ENCODE measurements at regions not wholly inside any gene's neighbourhood (a gene's known extent, or its start where the extent isn't known, plus 50 kb on each side); places are given as distances from the start of the nearest gene placed in this dataset.
"Not testable (repeated sequence)": the region's sequence is repeated elsewhere in the genome, so short reads cannot be mapped to it uniquely, and the experiment has no call there.

DNA sequence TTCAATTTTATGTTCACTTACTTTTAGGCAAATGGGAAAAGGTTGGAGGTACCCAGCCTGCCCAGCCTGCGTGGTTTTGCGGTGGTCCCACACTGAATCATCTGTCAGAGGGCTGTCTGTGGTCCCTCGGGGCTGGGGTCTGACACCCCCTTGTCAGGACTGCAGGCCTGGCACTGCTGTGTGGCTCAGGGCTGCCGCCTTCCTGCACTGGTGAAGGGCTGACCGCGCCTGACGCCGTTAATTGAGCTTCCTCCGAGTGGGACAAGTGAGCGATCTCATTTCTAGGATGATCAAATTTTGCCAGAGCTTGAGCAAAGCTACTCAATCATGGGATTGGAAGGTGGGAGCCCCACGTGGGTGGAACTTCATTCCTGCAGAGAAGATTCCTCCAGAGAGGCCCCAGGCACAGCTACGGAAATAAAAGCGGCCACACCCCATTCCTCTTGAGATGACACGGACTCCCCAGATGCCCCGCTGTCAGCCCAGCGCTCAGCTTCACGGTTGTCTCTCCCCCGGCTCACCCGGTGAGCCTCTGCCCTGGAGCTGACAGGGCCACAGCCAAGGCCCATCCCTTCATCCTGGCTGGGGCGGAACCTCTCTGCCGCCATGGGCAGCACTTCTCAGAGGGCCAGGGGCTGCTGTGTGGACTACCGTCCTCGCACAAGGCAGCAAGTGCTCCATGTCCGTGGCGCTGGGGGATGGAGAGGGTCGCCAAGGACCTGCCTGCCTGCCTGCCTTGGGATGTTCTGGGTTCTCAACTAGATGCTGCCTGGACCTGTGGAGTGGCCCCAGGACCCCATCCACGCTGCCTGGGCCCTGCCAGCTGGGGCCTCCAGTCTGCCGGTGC is 215.5 kb upstream of the SGCG start:
- not testable (repeated sequence) for H3K4me1 Mint-ChIP-seq; DNase-seq; H3K9me3 Mint-ChIP-seq; H3K36me3 Mint-ChIP-seq; H3K4me3 Mint-ChIP-seq; H3K27ac Mint-ChIP-seq; ATAC-seq (replicated peaks); H3K27me3 Mint-ChIP-seq

DNA sequence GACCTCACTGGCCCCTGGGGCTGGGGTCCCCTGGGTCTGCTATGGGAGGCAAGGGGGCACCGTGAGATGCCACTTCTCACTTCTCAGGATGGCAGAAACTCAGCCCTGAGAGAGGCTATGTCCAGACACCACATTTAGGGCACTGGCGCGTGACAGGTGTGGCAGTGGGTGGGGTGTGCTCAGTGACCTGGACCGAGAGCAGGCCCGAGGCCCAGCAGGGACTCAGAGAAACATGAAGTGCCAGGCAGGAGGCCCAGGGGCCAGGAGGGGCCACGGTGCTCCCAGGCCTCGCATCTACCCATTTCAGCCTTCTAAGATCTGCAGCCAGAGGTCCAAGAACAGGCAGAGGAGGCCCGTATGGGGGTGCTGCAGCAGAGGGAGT is 214.9 kb upstream of the SGCG start:
- ATAC-seq (replicated peaks); DNase-seq; H3K9me3 Mint-ChIP-seq; H3K27me3 Mint-ChIP-seq; H3K36me3 Mint-ChIP-seq; H3K27ac Mint-ChIP-seq; H3K4me1 Mint-ChIP-seq; H3K4me3 Mint-ChIP-seq: not testable (repeated sequence)

DNA sequence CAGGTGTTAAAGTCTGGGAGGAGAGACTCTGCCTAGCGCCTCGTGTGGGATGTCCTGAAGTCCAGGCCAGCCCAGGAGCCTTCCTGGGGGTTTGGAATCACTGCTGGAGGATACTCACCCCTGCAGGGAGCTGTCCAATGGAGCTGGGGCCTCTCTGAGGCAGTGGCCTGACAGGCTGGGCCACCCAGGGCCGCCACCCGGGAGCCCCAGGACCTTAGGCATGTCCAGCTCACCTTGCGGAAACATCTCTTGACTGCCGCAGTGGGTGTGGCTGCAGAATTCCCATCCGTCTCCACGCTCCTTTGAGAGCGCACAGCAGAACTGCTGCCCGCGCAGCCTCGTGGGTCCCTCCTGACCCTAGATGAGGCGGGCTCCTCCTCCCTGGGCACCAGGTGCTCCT is 214.0 kb upstream of the SGCG start:
- not testable (repeated sequence) for DNase-seq; H3K27me3 Mint-ChIP-seq; H3K4me1 Mint-ChIP-seq; ATAC-seq (replicated peaks); H3K9me3 Mint-ChIP-seq; H3K27ac Mint-ChIP-seq; H3K36me3 Mint-ChIP-seq; H3K4me3 Mint-ChIP-seq

DNA sequence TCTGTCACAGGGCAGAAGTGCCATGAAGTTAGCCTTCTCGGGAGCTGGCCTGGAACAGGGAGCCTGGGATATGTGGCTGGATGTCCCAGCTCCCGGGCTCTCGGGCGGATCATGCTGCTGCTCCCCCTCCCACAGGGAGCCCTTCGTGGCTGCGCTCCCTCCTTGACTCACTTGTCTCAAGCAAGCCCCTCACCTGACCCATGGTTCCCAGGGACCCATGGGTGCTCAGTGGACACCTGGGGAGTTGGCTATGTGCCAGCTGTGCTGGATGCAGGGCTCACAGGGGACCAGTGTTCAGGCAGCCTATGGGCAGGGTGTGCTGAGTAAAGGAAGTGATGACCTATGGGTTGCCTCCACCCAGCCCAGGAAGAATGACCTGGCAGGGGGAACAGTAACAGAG is 213.1 kb upstream of the SGCG start:
- Mint-ChIP-seq H3K4me1 (no peaks in the 10 kb centered on the region), H3K4me3 (no peak overlapping the region), H3K36me3 (no peaks in the 10 kb centered on the region), H3K9me3 (no peaks in the 10 kb centered on the region), H3K27ac (no peak overlapping the region), H3K27me3 (no peaks in the 10 kb centered on the region)
- ATAC-seq (replicated peaks) (peak in 1 of 2 donors; percentile 8), DNase-seq (no peak)

DNA sequence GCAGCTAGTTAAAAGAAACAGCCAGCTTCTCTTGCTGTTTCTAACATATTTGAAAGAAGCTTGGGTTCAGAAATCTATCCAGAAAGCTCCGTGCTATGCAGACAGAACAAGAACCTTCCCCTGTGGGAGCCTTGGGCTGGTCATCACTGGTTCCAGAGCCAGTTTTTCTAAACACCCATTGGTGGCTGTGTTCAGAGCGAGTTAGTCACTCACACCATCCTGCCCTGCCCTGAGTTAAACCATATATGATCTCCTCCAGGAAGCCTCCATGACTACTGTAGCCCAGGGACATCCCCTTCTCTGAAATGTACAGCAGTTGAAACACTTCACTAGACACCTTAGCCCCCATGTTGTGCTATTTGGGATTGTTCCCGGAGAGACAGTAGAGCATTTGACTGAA is 200.8 kb upstream of the SGCG start:
- no peaks in the 10 kb centered on the region for H3K36me3 Mint-ChIP-seq
- ATAC-seq (replicated peaks) (no peak), DNase-seq (no peak)
- peaks cover 4 to 8% of the 10 kb centered on the region in 2 donors for H3K9me3 Mint-ChIP-seq
- no peak overlapping the region for H3K4me3 Mint-ChIP-seq
- H3K4me1 Mint-ChIP-seq: no peaks in the 10 kb centered on the region
- H3K27ac Mint-ChIP-seq: no peak overlapping the region
- peaks cover 0 to 4% of the 10 kb centered on the region in 2 donors for H3K27me3 Mint-ChIP-seq

DNA sequence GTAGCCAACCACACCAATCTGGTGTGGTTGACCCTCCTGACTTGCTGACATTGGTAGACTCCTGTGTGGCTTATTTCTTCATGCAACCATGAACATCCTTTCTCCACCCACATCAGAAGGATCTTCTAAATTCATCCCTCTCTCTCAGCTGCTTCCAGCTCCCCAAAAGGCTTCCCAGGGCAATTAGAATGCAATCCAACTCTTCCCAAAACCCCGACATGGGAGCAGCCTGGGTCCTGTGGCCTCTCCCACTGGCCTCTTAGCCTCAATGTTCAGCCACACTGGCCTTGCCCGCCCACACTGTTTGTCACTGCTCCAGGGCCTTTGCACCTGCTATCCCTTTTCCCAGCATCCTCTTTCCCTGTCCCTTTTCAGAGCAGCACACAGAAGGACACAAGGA is 199.8 kb upstream of the SGCG start:
- Mint-ChIP-seq H3K27me3 (peaks cover 0 to 4% of the 10 kb centered on the region in 2 donors), H3K9me3 (peaks cover 5 to 12% of the 10 kb centered on the region in 2 donors), H3K36me3 (no peaks in the 10 kb centered on the region), H3K4me1 (no peaks in the 10 kb centered on the region), H3K4me3 (no peak overlapping the region), H3K27ac (no peak overlapping the region)
- ATAC-seq (replicated peaks) (no peak), DNase-seq (no peak)

DNA sequence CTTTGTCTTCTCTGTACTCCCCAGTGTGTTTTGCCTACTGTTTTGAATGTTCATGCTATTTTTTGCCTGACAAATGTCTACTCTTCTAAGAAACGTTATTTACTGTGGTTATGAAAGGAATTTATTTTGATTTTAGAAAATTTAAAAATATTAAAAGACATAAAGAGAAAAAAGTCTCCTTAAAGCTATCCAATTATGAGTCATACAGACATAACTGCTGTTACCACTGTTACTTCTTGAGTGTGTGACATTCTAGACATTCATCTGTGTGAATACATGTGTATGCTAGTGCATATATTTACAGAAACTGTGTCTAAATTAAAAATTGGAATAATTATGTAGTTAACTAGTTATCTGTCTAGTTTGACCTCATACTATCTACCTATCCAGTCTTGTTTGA is 187.6 kb upstream of the SGCG start:
- Mint-ChIP-seq H3K27ac (no peak overlapping the region), H3K9me3 (peaks cover 4 to 6% of the 10 kb centered on the region in 2 donors), H3K4me1 (no peaks in the 10 kb centered on the region), H3K27me3 (no peaks in the 10 kb centered on the region), H3K36me3 (no peaks in the 10 kb centered on the region), H3K4me3 (no peak overlapping the region)
- ATAC-seq (replicated peaks): no peak
- DNase-seq: no peak

DNA sequence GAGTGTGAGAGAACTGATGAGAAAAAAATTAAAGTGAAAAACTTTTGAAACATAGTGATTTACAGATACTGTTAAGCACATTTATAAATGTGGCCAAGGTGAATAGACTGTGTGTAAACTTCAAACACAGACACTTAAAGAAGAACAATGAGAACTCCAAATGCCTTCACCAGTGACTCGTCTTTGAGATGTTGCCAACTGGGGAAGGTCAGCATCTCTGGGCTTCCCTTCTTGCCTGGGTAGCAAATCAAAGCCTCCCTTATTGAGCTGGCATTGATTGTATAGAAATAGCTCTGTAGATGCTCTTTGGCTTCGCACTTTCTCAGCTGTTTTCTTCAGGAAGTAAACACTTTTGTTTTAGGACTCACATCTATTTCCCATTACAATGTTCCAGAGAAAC is 177.3 kb upstream of the SGCG start:
- H3K27ac Mint-ChIP-seq: no peak overlapping the region
- no peaks in the 10 kb centered on the region for H3K36me3 Mint-ChIP-seq
- DNase-seq (no peak), ATAC-seq (replicated peaks) (no peak)
- peaks cover 0 to 10% of the 10 kb centered on the region in 2 donors for H3K27me3 Mint-ChIP-seq
- H3K9me3 Mint-ChIP-seq: peaks cover 0 to 13% of the 10 kb centered on the region in 2 donors
- no peak overlapping the region for H3K4me3 Mint-ChIP-seq
- no peaks in the 10 kb centered on the region for H3K4me1 Mint-ChIP-seq

DNA sequence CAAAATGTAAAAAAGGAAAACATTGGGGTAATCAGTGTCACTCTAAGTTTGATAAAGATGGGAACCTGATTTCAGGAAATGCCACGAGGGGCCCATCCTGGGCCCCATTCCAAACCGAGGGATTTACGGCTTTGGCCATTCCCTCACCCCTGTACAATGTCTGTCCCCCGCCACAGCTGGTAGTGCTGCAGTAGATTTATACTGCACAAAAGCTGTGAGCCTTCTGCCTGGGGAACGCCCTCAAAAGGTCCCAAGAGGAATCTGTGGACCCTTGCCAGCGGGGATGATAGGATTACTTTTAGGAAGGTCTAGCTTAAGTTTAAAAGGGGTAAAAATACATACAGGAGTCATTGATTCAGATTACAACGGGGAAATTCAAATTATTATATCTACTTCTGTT is 173.4 kb upstream of the SGCG start:
- H3K27ac Mint-ChIP-seq: no peak overlapping the region
- peaks cover 0 to 10% of the 10 kb centered on the region in 2 donors for H3K27me3 Mint-ChIP-seq
- H3K36me3 Mint-ChIP-seq: no peaks in the 10 kb centered on the region
- DNase-seq (no peak), ATAC-seq (replicated peaks) (no peak)
- H3K9me3 Mint-ChIP-seq: peaks cover 0 to 2% of the 10 kb centered on the region in 2 donors
- no peaks in the 10 kb centered on the region for H3K4me1 Mint-ChIP-seq
- H3K4me3 Mint-ChIP-seq: no peak overlapping the region

DNA sequence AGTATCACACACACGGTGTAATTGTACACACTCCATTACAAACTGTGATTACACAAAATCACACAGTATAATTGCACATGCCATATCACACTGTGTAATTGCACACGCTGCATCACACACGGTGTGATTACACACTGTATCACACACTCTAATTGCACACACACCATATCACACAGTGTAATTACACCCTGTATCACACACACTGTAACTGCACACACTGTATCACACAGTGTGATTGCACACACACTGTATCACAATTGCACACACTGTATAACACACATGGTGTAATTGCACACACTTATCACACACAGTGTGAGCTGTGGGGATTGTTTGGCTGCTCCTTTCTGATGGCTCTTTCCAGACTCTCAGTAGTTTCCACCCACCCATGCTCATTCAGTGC is 162.6 kb upstream of the SGCG start:
- no peak overlapping the region for H3K4me3 Mint-ChIP-seq
- no peak for ATAC-seq (replicated peaks)
- H3K36me3 Mint-ChIP-seq: no peaks in the 10 kb centered on the region
- peaks cover 0 to 2% of the 10 kb centered on the region in 2 donors for H3K9me3 Mint-ChIP-seq
- no peak overlapping the region for H3K27ac Mint-ChIP-seq
- H3K4me1 Mint-ChIP-seq: no peaks in the 10 kb centered on the region
- peaks cover 0 to 5% of the 10 kb centered on the region in 2 donors for H3K27me3 Mint-ChIP-seq
- DNase-seq: no peak

DNA sequence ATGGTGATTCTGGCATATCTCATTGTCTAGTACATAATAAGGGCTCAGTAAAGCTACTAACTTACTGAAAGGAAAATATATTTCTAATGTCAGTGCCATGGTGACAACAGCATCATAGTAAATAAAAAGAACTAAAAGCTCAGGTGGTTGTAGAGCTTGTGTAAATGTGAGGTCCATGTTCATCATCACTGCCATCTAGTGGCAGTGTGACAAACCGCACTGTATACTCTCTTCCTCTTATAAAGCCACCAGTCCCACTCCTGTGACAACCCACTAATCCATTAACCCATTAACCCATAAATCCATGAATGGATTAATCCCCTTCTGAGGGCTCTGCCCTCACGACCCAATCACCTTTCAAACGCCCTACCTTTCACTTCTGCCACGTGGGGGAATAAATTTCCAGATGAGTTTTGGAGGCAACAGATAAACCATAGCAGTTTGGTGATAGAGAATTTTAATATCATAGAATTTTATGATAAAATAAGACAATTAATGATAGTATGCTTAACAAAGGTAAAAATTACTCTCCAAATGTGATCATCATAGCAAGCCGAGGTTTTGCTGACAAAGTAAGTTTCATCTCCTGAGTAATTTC is 160.4 kb upstream of the SGCG start:
- DNase-seq (peak; percentile 11), ATAC-seq (replicated peaks) (peak; percentile 90 to 95)
- Mint-ChIP-seq H3K27me3 (peaks cover 3 to 5% of the 10 kb centered on the region in 2 donors), H3K4me1 (no peaks in the 10 kb centered on the region), H3K27ac (no peak overlapping the region), H3K4me3 (no peak overlapping the region), H3K36me3 (no peaks in the 10 kb centered on the region), H3K9me3 (peaks cover 0 to 2% of the 10 kb centered on the region in 2 donors)

DNA sequence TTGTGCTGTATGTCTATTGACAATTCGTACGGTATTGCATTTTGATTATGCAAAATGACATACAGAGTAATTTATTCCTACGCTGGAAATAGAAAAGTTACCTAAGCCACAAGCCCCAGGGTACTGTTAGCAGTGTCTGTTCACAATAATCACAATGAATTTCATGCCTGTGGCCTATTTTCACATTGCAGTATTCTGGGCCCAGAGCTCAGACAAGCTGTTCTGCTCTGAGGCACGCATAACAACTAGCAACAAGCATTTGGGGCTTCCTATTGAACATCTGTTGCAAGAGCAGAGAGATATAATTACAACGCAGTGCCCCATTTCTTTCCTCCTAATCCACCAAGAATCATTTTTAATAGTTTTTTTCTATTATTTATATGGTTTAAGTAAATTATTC is 158.9 kb upstream of the SGCG start:
- Mint-ChIP-seq H3K9me3 (no peaks in the 10 kb centered on the region), H3K4me3 (no peak overlapping the region), H3K27ac (no peak overlapping the region), H3K4me1 (peaks cover 0 to 1% of the 10 kb centered on the region in 2 donors), H3K27me3 (peaks cover 5% of the 10 kb centered on the region in 2 donors), H3K36me3 (no peaks in the 10 kb centered on the region)
- no peak for DNase-seq
- no peak for ATAC-seq (replicated peaks)

DNA sequence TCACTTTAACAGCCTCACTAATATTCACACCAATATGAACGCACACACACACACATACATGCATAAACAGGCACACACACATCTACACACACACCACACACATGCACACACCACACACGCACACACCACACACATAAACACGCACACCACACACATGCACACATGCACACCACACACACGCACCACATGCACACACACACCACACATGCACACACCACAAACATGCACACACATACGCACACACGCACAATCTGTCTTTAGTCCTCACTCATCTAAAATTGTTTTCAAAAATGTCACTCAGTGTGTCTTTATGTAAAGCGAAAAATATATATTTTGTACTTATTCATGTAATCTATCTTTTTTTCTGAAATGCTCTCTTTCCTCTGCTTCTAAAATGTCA is 158.1 kb upstream of the SGCG start:
- ATAC-seq (replicated peaks): no peak
- Mint-ChIP-seq H3K36me3 (no peaks in the 10 kb centered on the region), H3K27ac (no peak overlapping the region), H3K4me3 (no peak overlapping the region), H3K4me1 (peaks cover 0 to 1% of the 10 kb centered on the region in 2 donors), H3K9me3 (no peaks in the 10 kb centered on the region), H3K27me3 (peaks cover 5% of the 10 kb centered on the region in 2 donors)
- no peak for DNase-seq

DNA sequence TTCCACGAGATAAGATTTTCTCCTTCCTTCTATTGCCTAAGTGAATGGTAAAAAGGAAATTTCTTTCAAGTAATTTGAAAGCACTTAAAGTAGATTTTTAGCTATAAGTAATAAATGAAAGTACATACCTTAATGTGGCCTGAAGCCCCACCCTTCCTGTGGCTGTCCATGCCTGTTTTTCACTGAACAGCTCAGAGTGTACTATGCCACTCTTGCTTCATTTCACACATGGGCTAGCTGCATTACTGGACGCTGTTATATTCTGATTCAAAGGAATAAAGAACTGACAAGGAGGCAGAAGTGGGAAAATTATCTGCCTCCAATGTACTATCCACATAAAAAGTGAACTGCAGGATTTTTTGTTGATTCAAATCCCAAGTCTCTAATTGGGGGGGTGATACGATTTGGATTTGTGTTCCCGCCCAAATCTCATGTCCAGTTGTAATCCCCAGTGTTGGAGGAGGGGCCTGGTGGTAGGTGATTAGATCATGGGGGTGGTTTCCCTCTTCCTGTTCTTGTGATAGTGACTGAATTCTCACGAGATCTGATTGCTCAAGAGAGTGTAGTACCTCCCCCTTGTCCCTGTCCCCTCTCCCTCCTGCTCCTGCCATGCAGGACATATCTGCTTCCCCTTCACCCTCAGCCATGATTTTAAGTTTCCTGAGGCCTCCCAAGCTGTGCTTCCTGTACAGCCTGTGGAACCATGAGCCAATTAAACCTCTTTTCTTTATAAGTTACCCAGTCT is 154.7 kb upstream of the SGCG start:
- peaks cover 0 to 1% of the 10 kb centered on the region in 2 donors for H3K4me1 Mint-ChIP-seq
- no peak for DNase-seq
- H3K27me3 Mint-ChIP-seq: peaks cover 0 to 5% of the 10 kb centered on the region in 2 donors
- ATAC-seq (replicated peaks): no peak
- no peaks in the 10 kb centered on the region for H3K36me3 Mint-ChIP-seq
- no peak overlapping the region for H3K4me3 Mint-ChIP-seq
- no peaks in the 10 kb centered on the region for H3K9me3 Mint-ChIP-seq
- peak overlapping the region; percentile 31 for H3K27ac Mint-ChIP-seq

Data from stimulated activated naive B cell treated with anti-CD40 and anti-IgM and Interleukin-4, amounts not matched to agents 10 μg/mL and 1 μg/mL and 100 μg/mL, for 72 hours (primary cell).